ENCODE measurements at regions not wholly inside any gene's neighbourhood (a gene's known extent, or its start where the extent isn't known, plus 50 kb on each side); places are given as distances from the start of the nearest gene placed in this dataset.
"Not testable (repeated sequence)": the region's sequence is repeated elsewhere in the genome, so short reads cannot be mapped to it uniquely, and the experiment has no call there.

- Histone ChIP-seq H3K36me3 (ENCODE audit: insufficient read depth, low read length) (no peaks in the 10 kb centered on the region), H3K27me3 (ENCODE audit: control insufficient read depth in 1 of 2, insufficient read depth in 2 of 2, low read length in 2 of 2) (no peaks in the 10 kb centered on the region), H3K4me1 (ENCODE audit: insufficient read depth, low read length) (peaks cover 10% of the 10 kb centered on the region), H3K27ac (ENCODE audit: low read depth in 1 of 2, low read length in 2 of 2) (peak overlapping the region in 1 of 2 donors; percentile 38), H3K9me3 (ENCODE audit: control insufficient read depth in 1 of 2, insufficient read depth in 1 of 2, low read length in 2 of 2) (no peaks in the 10 kb centered on the region), H3K4me3 (ENCODE audit: low read length) (peak overlapping the region; percentile 46)
- Mint-ChIP-seq H3K27me3 (peaks cover under 1% of the 10 kb centered on the region), H3K27ac (peak overlapping the region; percentile 67), H3K9me3 (no peaks in the 10 kb centered on the region), H3K4me1 (ENCODE audit: low read depth) (peaks cover 10% of the 10 kb centered on the region), H3K4me3 (peak overlapping the region; percentile 82), H3K36me3 (ENCODE audit: low read depth) (no peaks in the 10 kb centered on the region)
- DNase-seq (peak in 5 of 14 experiments; percentile 1 to 60 (median 32)), ATAC-seq (ENCODE audit: poor library complexity) (peak; percentile 64)
- intact Hi-C loops (cut with DNase I, micrococcal nuclease) = no loop called here
- POLR2A ChIA-PET = no interaction called here
- CTCF ChIA-PET = no interaction called here
- TF ChIP-seq CTCF (IDR thresholded peaks at IDR 0.05) = no peak
Observed at GRCh38 chr1:208988811-208989222, 594.7 kb upstream of the CAMK1G start.

GRCh38 chr1:208990456-208990855 is 593.1 kb upstream of the CAMK1G start:
- Histone ChIP-seq H3K4me3 (ENCODE audit: low read length) (no peak overlapping the region), H3K9me3 (ENCODE audit: control insufficient read depth in 1 of 2, insufficient read depth in 1 of 2, low read length in 2 of 2) (no peaks in the 10 kb centered on the region), H3K27ac (ENCODE audit: low read depth in 1 of 2, low read length in 2 of 2) (no peak overlapping the region), H3K36me3 (ENCODE audit: insufficient read depth, low read length) (no peaks in the 10 kb centered on the region), H3K4me1 (ENCODE audit: insufficient read depth, low read length) (peaks cover 10% of the 10 kb centered on the region), H3K27me3 (ENCODE audit: control insufficient read depth in 1 of 2, insufficient read depth in 2 of 2, low read length in 2 of 2) (no peaks in the 10 kb centered on the region)
- Mint-ChIP-seq H3K9me3 (no peaks in the 10 kb centered on the region), H3K27ac (no peak overlapping the region), H3K27me3 (peaks cover 4% of the 10 kb centered on the region), H3K4me3 (no peak overlapping the region), H3K4me1 (ENCODE audit: low read depth) (peaks cover 10% of the 10 kb centered on the region), H3K36me3 (ENCODE audit: low read depth) (no peaks in the 10 kb centered on the region)
- no peak for ATAC-seq (ENCODE audit: poor library complexity)
- CTCF ChIA-PET = no interaction called here
- intact Hi-C loops (cut with DNase I, micrococcal nuclease) = no loop called here
- POLR2A ChIA-PET = no interaction called here
- DNase-seq = no peak
- no peak for TF ChIP-seq CTCF (IDR thresholded peaks at IDR 0.05)

- H3K27ac ChIP-seq (ENCODE audit: low read depth in 1 of 2, low read length in 2 of 2); ATAC-seq (ENCODE audit: poor library complexity); H3K27me3 ChIP-seq (ENCODE audit: control insufficient read depth in 1 of 2, insufficient read depth in 2 of 2, low read length in 2 of 2); H3K27ac Mint-ChIP-seq; H3K4me3 Mint-ChIP-seq; DNase-seq; CTCF ChIA-PET; H3K27me3 Mint-ChIP-seq; H3K36me3 Mint-ChIP-seq (ENCODE audit: low read depth); POLR2A ChIA-PET; intact Hi-C loops (cut with DNase I, micrococcal nuclease); H3K36me3 ChIP-seq (ENCODE audit: insufficient read depth, low read length); H3K4me1 ChIP-seq (ENCODE audit: insufficient read depth, low read length); H3K9me3 ChIP-seq (ENCODE audit: control insufficient read depth in 1 of 2, insufficient read depth in 1 of 2, low read length in 2 of 2); H3K4me1 Mint-ChIP-seq (ENCODE audit: low read depth); H3K4me3 ChIP-seq (ENCODE audit: low read length); H3K9me3 Mint-ChIP-seq: not testable (repeated sequence)
Observed at GRCh38 chr1:208997053-208997452, 586.5 kb upstream of the CAMK1G start.

GRCh38 chr1:208997726-208998312 is 585.7 kb upstream of the CAMK1G start:
- intact Hi-C loops (cut with DNase I, micrococcal nuclease) = no loop called here
- CTCF ChIA-PET = interaction anchor here (0.8 kb wide), 1 partner anchor 16 kb away, joined by 3 read pairs; no protein-coding TSS in a partner anchor
- ATAC-seq (ENCODE audit: poor library complexity) = no peak

More at GRCh38 chr1:208997726-208998312, 585.7 kb upstream of the CAMK1G start:
- Histone ChIP-seq H3K4me1 (ENCODE audit: insufficient read depth, low read length) (no peaks in the 10 kb centered on the region), H3K9me3 (ENCODE audit: control insufficient read depth in 1 of 2, insufficient read depth in 1 of 2, low read length in 2 of 2) (no peaks in the 10 kb centered on the region), H3K27me3 (ENCODE audit: control insufficient read depth in 1 of 2, insufficient read depth in 2 of 2, low read length in 2 of 2) (no peaks in the 10 kb centered on the region), H3K36me3 (ENCODE audit: insufficient read depth, low read length) (no peaks in the 10 kb centered on the region), H3K27ac (ENCODE audit: low read depth in 1 of 2, low read length in 2 of 2) (no peak overlapping the region), H3K4me3 (ENCODE audit: low read length) (no peak overlapping the region)
- POLR2A ChIA-PET = no interaction called here
- Mint-ChIP-seq H3K36me3 (ENCODE audit: low read depth) (no peaks in the 10 kb centered on the region), H3K27ac (no peak overlapping the region), H3K4me3 (no peak overlapping the region), H3K4me1 (ENCODE audit: low read depth) (no peaks in the 10 kb centered on the region), H3K9me3 (no peaks in the 10 kb centered on the region), H3K27me3 (peaks cover 4% of the 10 kb centered on the region)
- no peak for DNase-seq
- TF ChIP-seq CTCF (IDR thresholded peaks at IDR 0.05) = no peak
